HG03097 (cell line): ENCODE measurements at regions not wholly inside any gene's neighbourhood (a gene's known extent, or its start where the extent isn't known, plus 50 kb on each side); places are given as distances from the start of the nearest gene placed in this dataset.

Experiments
- ATAC-seq: cut with Tn5 transposase; IDR thresholded peaks from one replicate; pipeline ENCODE4 v1.9.1; 2021; ENCODE audit not compliant: unreplicated experiment, low FRiP score

- ATAC-seq, result no peak
Observed at GRCh38 chr9:129254566-129255287, 76.7 kb upstream of the IER5L start.

- no peak for ATAC-seq
Observed at GRCh38 chr9:129253803-129254381, 75.8 kb upstream of the IER5L start.

- no peak for ATAC-seq
Observed at GRCh38 chr9:129252937-129253802, 75.1 kb upstream of the IER5L start.

DNA sequence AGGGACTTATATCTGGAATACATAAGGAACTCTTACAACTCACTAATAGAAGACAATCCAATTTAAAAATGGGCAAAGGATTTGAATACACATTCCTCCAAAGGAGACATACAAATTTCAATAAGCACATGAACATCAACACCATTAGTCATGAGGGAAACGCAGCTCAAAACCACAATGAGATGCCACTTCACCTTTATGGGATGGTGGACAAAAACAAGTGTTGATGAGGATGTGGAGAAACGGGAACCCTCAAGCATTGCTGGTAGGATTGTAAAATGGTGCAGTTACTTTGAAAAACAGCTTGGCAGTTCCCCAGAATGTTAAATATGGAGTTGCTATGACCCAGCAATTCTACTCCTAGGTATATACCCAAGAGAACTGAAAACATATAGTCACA, 72.7 kb upstream of the IER5L start:
- no peak for ATAC-seq

DNA sequence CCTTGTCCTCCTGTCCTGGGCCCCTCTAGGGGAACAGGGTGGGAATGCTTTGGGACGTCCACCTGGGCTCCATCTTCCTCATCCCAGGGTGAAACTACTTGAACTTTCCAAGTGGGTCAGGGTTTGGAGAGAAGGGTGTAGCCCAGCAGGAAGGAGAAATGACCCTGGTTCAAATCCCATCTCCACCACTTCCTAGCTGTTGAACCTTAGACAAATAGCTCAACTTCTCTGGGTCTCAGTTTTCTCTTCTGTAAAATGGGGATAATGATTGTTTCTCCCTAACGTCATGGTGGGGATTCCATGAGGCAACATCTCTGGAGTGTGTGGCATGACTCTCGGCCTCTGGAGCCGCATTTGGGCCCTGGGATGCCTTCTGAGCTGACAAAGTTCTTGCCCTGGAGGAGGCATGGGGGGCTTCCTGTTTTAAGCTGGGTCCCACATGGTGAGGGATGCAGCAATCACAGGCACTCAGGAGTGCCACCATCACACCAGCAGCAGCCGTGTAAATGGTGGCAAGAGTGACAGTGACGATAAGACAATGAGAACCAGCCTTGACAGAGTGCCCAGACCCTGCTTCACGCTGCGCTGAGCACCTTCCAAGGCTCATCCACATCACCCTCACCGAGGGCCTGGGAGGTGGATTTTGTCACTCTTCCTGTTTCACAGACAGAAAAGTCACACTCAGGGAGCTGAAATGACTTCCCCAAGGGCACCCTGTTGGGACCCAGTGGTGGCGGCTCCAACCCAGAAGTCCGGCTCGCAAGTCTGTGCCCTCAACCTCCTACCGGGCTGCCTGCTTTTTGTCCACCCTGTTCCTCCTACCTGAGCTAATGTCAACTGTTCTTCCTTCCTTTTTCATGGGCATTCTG, 69.5 kb upstream of the IER5L start:
- ATAC-seq, result no peak

DNA sequence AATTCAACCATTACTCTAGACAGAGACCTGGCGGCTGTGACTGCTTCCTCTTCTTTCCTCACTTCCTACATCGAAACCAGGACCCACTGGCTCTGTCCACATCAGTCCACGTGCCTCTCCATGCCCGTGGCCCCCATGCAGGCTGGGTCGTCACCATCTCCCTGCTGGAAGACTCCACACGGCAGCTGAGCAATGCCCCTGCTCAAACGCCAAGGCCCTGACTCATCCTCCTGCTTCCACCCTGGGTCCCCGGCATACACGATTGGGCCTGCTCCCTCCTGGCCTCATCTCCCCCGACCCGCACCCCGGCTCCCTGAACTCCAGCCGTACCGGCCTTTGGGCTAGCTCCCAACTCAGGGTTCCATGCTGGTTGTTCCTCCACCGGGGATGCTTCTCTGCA, 67.2 kb upstream of the IER5L start:
- no peak for ATAC-seq

DNA sequence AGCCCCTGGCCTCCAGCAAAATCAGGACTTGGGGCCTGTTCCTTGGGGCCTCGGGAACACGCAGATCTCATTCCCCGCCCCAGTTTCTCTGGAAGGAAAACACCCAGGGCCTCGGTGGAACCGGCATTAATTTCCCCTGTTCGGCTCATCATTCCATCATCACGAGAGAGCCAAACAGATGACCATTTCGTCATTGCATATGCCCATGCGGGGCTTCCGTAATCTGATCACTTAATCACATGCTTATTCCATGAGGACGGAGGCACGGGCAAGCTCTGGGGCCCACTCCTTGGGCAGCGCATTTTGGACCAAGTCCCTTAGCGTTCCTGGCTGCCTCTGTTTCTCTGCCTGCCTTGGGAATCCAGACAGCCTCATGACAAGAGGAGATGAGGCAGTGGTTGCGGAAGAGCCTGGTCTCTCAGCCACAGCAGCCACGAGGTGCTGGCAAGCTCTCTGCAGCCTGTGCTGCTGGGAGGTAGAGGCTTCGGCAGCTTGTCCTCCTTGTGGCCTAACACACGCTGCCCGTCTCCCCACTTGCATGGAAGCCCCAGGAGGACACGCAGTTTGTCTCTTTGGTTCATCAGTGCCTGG, 65.0 kb upstream of the IER5L start:
- no peak for ATAC-seq

DNA sequence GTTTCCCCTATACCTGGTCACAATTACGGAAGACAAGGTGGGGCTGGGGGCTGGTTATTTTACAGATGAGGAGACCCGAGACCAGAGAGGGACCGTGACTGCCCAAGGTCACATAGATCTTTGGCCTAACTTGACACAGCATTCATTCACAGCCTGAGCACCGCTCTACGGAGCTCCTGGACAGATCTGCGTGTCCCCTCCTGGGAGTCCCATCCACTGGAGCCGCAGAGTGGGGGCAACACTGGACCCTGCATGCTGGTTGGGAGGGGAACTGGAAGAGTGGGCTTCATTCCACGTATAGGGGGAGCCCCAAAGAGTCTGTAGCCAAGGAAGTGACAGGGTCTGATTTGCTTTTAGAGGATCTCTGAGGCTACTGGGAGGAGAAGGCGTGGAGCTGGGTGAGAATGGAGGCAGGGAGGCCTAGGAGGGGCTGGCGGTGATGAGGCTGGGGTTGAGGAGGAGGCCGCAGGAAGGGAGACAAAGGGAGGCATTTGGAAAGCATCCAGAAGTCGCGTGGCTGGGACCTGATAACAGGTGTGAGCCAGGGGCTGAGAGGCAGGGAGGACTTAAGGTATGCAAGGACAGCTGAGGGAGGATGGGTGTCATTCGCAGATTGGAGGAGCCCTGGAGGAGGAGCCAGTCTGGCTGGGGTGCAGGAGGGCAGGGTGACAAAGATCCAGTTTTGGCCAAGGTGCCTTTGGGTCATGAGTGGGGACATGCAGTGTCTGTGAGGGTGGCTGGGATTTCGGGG, 64.3 kb upstream of the IER5L start:
- no peak for ATAC-seq

DNA sequence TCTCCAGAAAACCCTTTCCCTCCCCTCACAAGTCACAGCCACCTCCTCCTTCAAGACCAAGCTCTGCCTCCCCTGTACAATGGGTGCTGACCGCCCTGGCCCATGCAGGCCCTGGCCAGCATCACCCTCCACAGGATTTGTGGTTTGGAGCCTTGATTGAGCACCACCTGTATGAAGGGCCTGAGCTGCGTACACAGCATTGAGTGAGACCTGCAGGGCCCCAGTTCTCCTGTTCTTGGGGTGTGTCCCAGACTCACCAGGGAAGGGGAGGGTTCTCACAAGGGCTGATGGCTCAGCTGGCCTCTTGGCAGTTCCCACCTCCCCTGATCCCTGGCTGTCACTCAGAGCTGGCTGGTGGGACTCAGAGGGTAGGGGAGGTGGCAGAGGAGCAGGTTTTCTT, 63.7 kb upstream of the IER5L start:
- ATAC-seq, result no peak

DNA sequence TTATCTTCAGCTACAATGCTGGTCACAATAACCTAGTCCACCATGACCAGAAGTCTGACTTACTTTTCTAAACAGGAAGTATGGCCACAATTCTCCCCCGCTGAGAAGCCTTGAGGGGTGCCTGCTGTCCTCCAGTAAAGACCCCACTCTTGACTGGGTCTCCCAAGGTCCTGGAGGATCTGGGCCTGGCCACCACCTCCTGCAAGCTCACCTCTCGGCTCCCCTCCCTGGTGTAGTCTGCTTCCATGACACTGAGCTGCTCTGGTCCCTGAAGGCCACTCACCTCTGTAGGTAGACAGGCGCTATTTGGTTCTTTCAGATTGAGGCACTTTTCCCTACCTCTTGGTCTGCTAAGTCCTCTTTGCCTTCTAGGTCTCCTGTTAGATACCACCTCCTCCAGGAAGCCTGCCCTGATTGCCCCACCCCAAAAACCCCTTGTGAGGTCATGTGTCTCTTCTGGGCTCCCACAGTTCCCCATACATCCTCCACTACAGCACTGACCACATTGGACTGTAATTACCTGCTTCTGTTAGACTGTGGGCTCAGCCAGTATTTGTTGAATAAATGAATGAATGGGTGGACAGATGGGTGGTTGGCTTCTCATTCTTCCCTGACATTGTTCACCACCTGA, 62.6 kb upstream of the IER5L start:
- ATAC-seq, result no peak

DNA sequence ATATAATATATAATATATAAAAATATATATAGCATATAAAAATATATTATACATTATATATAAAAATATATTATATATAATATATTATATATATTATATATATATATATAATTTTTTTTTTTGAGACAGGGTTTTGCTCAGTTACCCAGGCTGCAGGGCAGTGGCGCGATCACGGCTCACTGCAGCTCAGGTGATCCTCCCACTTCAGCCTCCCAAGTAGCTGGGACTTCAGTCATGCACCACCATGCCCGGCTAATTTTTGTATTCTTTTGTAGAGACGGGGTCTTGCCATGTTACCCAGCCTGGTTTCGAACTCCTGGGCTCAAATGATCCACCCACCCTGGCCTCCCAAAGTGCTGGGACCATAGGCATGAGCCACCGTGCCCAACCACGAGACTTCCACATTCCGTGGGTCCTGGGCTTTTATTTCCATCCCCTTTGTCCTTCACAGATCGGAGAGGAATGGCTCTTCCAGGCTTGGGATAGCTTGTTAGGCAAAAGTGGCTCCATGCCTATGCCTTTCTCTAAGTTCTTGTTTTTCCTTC, 62.0 kb upstream of the IER5L start:
- no peak for ATAC-seq

DNA sequence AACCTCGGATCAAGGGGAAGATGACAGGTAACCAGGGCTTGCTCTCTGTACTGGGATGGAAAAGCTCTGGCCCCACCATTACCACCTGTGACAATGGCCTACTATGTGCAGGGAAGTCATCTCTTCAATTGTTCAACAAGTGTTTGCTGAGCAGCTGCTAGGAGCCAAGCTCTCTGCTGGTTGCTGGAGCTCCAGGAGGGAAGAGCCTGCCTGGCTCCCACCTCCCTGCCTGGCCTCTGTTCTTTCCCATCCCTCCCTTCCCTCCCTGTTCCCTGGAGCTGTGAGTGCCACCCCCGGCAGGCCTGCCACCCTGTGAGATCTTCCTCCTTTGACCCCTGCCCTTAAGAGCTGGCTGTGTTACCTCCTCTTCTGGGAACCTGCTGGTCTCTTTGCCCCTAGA, 59.7 kb upstream of the IER5L start:
- no peak for ATAC-seq

GRCh38 chr9:129237164-129237611, 59.1 kb upstream of the IER5L start:
- ATAC-seq, result no peak

GRCh38 chr9:129236441-129237145, 58.5 kb upstream of the IER5L start:
- no peak for ATAC-seq

- no peak for ATAC-seq
Observed at GRCh38 chr9:129235931-129236331, 57.9 kb upstream of the IER5L start.

GRCh38 chr9:129235041-129235930, 57.2 kb upstream of the IER5L start:
- ATAC-seq, result no peak

DNA sequence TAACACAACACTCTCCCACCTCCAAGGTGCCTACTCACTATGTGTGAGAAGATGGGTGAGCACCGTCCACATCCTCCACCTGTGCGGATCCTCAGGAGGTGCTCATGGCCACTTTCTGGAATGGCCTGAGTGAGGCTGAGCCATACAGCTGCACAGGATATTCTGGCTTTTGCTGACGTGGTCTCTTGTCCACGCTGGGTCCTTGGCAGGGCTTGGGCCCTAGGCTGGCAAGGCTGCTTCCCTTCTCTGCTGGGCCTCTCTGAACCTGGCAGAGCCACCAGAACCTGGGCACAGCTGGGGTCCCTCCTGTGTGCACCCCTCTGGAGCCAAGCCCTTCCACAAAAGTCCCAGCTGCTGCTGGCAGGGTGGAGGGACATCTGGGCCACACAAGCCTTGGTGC, 56.4 kb upstream of the IER5L start:
- no peak for ATAC-seq
